DND-41 (cell line): ENCODE measurements at regions not wholly inside any gene's neighbourhood (a gene's known extent, or its start where the extent isn't known, plus 50 kb on each side); places are given as distances from the start of the nearest gene placed in this dataset.

ENCODE experiments used
- ATAC-seq: fragments of 200-7000 bp; cut with Tn5 transposase; 3 replicates; pipeline ENCODE4 v1.9.1; 2021; ENCODE audit warnings: low read depth; ENCODE audit not compliant: insufficient read depth
- DNase-seq: peaks from one replicate; pipeline ENCODE4 v3.0.0-alpha.2; 2020
- H2AFZ ChIP-seq: 2 replicates; pipeline ENCODE4 v1.6.0; 2012; ENCODE audit warnings: low read depth, low read length
- H3K27ac ChIP-seq: 2 replicates; pipeline ENCODE4 v1.5.1; 2012; ENCODE audit warnings: low read length, inconsistent platforms
- H3K27me3 ChIP-seq: fragments of 200-600 bp; sonication (generic); 2 replicates; pipeline ENCODE4 v1.6.0; 2012; ENCODE audit warnings: low read length, mild to moderate bottlenecking, inconsistent platforms; ENCODE audit not compliant: insufficient read depth, poor library complexity
- H3K36me3 ChIP-seq: 2 replicates; pipeline ENCODE4 v1.5.1; 2012; ENCODE audit warnings: low read length, inconsistent platforms; ENCODE audit not compliant: insufficient read depth
- H3K4me1 ChIP-seq: 2 replicates; pipeline ENCODE4 v1.5.1; 2012; ENCODE audit warnings: mild to moderate bottlenecking, low read length; ENCODE audit not compliant: insufficient read depth
- H3K4me2 ChIP-seq: 2 replicates; pipeline ENCODE4 v1.6.0; 2012; ENCODE audit warnings: mild to moderate bottlenecking, moderate library complexity, low read length, inconsistent platforms; ENCODE audit not compliant: insufficient read depth
- H3K4me3 ChIP-seq, 2 experiments: fragments of 200-600 bp in 1 of 2; shearing (Covaris generic) in 1 of 2; 2 replicates each; pipeline ENCODE4 v1.5.1; 2012 to 2016; ENCODE audit warnings: inconsistent platforms in 2 of 2, low read length in 2 of 2, mild to moderate bottlenecking in 2 of 2, low read depth in 1 of 2, moderate library complexity in 1 of 2
- H3K79me2 ChIP-seq: 2 replicates; pipeline ENCODE4 v1.6.0; 2012; ENCODE audit warnings: low read length, inconsistent platforms; ENCODE audit not compliant: insufficient read depth
- H3K9ac ChIP-seq: 2 replicates; pipeline ENCODE4 v1.6.0; 2012; ENCODE audit warnings: low read depth, mild to moderate bottlenecking, inconsistent platforms, low read length, moderate library complexity
- H3K9me3 ChIP-seq: 2 replicates; pipeline ENCODE4 v1.5.1; 2012; ENCODE audit warnings: low read length, moderate library complexity, mild to moderate bottlenecking, inconsistent platforms; ENCODE audit not compliant: insufficient read depth, severe bottlenecking
- H4K20me1 ChIP-seq: 2 replicates; pipeline ENCODE4 v1.6.0; 2012; ENCODE audit warnings: low read length; ENCODE audit not compliant: insufficient read depth
- EZH2 ChIP-seq: IDR thresholded peaks from 3 replicates; pipeline ENCODE4 v1.6.1; 2012; ENCODE audit warnings: borderline replicate concordance, low read depth, mild to moderate bottlenecking, moderate library complexity, low read length, inconsistent platforms; ENCODE audit not compliant: severe bottlenecking
- TF ChIP-seq, protein P1 (sequence below): IDR thresholded peaks from 2 replicates; pipeline ENCODE4 v1.5.1; 2012; ENCODE audit warnings: borderline replicate concordance, low read length, moderate library complexity, mild to moderate bottlenecking; ENCODE audit not compliant: poor library complexity, severe bottlenecking; ENCODE audit errors: extremely low read depth

DNA sequence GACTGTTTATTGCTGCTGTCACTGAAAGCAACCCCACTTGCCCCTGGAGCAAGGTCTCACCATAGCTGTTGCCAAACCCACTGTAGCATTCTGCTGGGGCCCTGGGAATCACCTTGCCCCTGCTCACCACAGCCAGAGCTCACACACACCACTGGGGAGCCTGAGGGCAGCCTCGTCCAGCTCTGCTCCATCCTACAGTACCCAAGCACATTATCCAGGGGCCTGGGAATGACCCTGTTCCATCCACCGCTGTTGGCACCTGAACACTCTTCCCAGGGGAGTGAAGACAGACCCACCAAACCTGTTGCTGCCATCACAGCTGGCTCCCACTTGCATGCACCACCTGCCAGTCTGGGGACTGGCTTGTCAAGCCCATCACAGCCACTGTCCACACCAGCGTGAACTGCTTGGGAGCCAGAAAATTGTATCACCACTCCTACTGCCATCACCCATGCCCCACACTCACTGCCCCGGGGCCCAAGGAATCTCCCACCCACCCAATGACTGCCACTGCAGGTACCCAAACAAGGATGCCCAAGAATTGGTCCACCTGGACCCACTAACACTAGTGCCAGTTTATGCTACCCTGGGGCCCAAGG is 811.3 kb downstream of the KLHL13 start:
- no peak overlapping the region for H3K4me2 ChIP-seq

GRCh38 chrX:117301086-117301485 is 815.5 kb downstream of the KLHL13 start:
- H3K9ac ChIP-seq, result no peak overlapping the region
- no peak overlapping the region for H3K4me2 ChIP-seq
- H3K79me2 ChIP-seq, result no peaks in the 10 kb centered on the region
- ATAC-seq, result no peak
- TF ChIP-seq EZH2, result no peak
- TF ChIP-seq, protein P1, sequence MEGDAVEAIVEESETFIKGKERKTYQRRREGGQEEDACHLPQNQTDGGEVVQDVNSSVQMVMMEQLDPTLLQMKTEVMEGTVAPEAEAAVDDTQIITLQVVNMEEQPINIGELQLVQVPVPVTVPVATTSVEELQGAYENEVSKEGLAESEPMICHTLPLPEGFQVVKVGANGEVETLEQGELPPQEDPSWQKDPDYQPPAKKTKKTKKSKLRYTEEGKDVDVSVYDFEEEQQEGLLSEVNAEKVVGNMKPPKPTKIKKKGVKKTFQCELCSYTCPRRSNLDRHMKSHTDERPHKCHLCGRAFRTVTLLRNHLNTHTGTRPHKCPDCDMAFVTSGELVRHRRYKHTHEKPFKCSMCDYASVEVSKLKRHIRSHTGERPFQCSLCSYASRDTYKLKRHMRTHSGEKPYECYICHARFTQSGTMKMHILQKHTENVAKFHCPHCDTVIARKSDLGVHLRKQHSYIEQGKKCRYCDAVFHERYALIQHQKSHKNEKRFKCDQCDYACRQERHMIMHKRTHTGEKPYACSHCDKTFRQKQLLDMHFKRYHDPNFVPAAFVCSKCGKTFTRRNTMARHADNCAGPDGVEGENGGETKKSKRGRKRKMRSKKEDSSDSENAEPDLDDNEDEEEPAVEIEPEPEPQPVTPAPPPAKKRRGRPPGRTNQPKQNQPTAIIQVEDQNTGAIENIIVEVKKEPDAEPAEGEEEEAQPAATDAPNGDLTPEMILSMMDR, result no peak
- no peaks in the 10 kb centered on the region for H4K20me1 ChIP-seq
- H2AFZ ChIP-seq, result no peak overlapping the region
- no peaks in the 10 kb centered on the region for H3K4me1 ChIP-seq
- no peak for DNase-seq
- H3K27me3 ChIP-seq, result no peaks in the 10 kb centered on the region
- H3K36me3 ChIP-seq, result no peaks in the 10 kb centered on the region
- no peak overlapping the region for H3K27ac ChIP-seq
- no peak overlapping the region for H3K4me3 ChIP-seq
- no peaks in the 10 kb centered on the region for H3K9me3 ChIP-seq

More for the DNA sequence above, 811.3 kb downstream of the KLHL13 start:
- H3K36me3 ChIP-seq, result no peaks in the 10 kb centered on the region
- H3K4me3 ChIP-seq, result no peak overlapping the region
- no peaks in the 10 kb centered on the region for H3K4me1 ChIP-seq
- ATAC-seq, result no peak
- H2AFZ ChIP-seq, result no peak overlapping the region
- TF ChIP-seq, protein P1, result no peak
- no peak for TF ChIP-seq EZH2
- H3K27ac ChIP-seq, result no peak overlapping the region
- no peaks in the 10 kb centered on the region for H3K27me3 ChIP-seq
- no peak for DNase-seq
- no peaks in the 10 kb centered on the region for H4K20me1 ChIP-seq
- H3K79me2 ChIP-seq, result no peaks in the 10 kb centered on the region
- H3K9me3 ChIP-seq, result no peaks in the 10 kb centered on the region
- H3K9ac ChIP-seq, result no peak overlapping the region

DNA sequence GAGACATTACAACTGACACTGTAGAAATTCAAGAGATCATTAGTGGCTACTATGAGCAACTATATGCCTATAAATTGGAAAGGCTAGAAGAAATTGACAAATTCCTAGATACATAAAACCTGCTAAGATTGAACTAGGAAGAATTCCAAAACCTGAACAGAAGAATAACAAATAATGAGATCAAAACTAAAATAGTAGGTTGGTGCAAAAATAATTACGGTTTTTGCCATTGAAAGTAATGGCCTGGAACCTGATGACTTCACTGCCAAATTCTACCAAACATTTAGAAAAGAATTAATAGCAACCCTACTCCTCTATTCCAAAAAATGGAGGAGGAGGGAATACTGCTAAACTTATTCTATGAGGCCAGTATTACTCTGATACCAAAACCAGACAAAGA is 824.9 kb downstream of the KLHL13 start:
- Histone ChIP-seq H3K9me3 (no peaks in the 10 kb centered on the region), H4K20me1 (no peaks in the 10 kb centered on the region), H3K27me3 (no peaks in the 10 kb centered on the region), H3K9ac (no peak overlapping the region), H3K4me3 (no peak overlapping the region), H3K36me3 (no peaks in the 10 kb centered on the region), H3K4me2 (no peak overlapping the region), H3K27ac (no peak overlapping the region), H2AFZ (no peak overlapping the region), H3K79me2 (no peaks in the 10 kb centered on the region), H3K4me1 (no peaks in the 10 kb centered on the region)
- TF ChIP-seq, protein P1, result no peak
- TF ChIP-seq EZH2, result no peak
- no peak for DNase-seq
- ATAC-seq, result no peak

- H3K4me1 ChIP-seq, result no peaks in the 10 kb centered on the region
- no peak overlapping the region for H2AFZ ChIP-seq
- H3K27me3 ChIP-seq, result no peaks in the 10 kb centered on the region
- no peaks in the 10 kb centered on the region for H3K9me3 ChIP-seq
- TF ChIP-seq, protein P1, result no peak
- TF ChIP-seq EZH2, result no peak
- no peak overlapping the region for H3K9ac ChIP-seq
- H3K79me2 ChIP-seq, result no peaks in the 10 kb centered on the region
- DNase-seq (no peak), ATAC-seq (no peak)
- no peak overlapping the region for H3K4me3 ChIP-seq
- no peak overlapping the region for H3K4me2 ChIP-seq
- no peaks in the 10 kb centered on the region for H3K36me3 ChIP-seq
- no peaks in the 10 kb centered on the region for H4K20me1 ChIP-seq
- H3K27ac ChIP-seq, result no peak overlapping the region
Observed at GRCh38 chrX:117274965-117275364, 812.2 kb upstream of the CT83 start.
